Keratinocyte (primary cell): ENCODE measurements at regions not wholly inside any gene's neighbourhood (a gene's known extent, or its start where the extent isn't known, plus 50 kb on each side); places are given as distances from the start of the nearest gene placed in this dataset.

Experiments
- DNase-seq: peaks from one replicate; pipeline ENCODE4 v3.0.0-alpha.2; 2011; ENCODE audit warnings: low read depth, missing footprints, low spot score
- FAIRE-seq: peaks from 2 replicates; lab custom pipeline; 2011; peaks lifted over from hg19 to GRCh38; lab: Jason Lieb, UNC
- H2AFZ ChIP-seq: 2 replicates; pipeline ENCODE4 v1.6.0; 2012; ENCODE audit warnings: low read length, control low read depth, inconsistent platforms; ENCODE audit not compliant: control insufficient read depth
- H3K27ac ChIP-seq: 2 replicates; pipeline ENCODE4 v1.5.1; 2011; ENCODE audit warnings: low read length; ENCODE audit not compliant: control insufficient read depth, insufficient read depth
- H3K27me3 ChIP-seq: 3 replicates; pipeline ENCODE4 v1.6.0; 2011; ENCODE audit warnings: low read length; ENCODE audit not compliant: control insufficient read depth, insufficient read depth; ENCODE audit errors: extremely low read depth
- H3K36me3 ChIP-seq, 2 experiments: 2 replicates in 1 of 2; 3 replicates in 1 of 2; pipeline ENCODE4 v1.5.1; 2011; ENCODE audit warnings: low read length in 2 of 2, mild to moderate bottlenecking in 1 of 2; ENCODE audit not compliant: control insufficient read depth in 2 of 2, insufficient read depth in 2 of 2; ENCODE audit errors: extremely low read depth in 1 of 2
- H3K4me1 ChIP-seq: 3 replicates; pipeline ENCODE4 v1.5.1; 2011; ENCODE audit warnings: low read length; ENCODE audit not compliant: control insufficient read depth, insufficient read depth; ENCODE audit errors: extremely low read depth
- H3K4me2 ChIP-seq: 3 replicates; pipeline ENCODE4 v1.6.0; 2011; ENCODE audit warnings: low read depth, low read length; ENCODE audit not compliant: control insufficient read depth, insufficient read depth; ENCODE audit errors: extremely low read depth
- H3K4me3 ChIP-seq, 3 experiments: fragments of 200-600 bp in 1 of 3; sonication (generic) in 1 of 3; 2 replicates in 2 of 3; 3 replicates in 1 of 3; pipeline ENCODE4 v1.5.1; 2011 to 2016; ENCODE audit warnings: low read length in 3 of 3, mild to moderate bottlenecking in 3 of 3, control low read depth in 2 of 3, inconsistent platforms in 1 of 3, low read depth in 1 of 3, mixed read lengths in 1 of 3, mixed run types in 1 of 3, moderate library complexity in 1 of 3; ENCODE audit not compliant: control insufficient read depth in 2 of 3, insufficient read depth in 2 of 3; ENCODE audit errors: extremely low read depth in 1 of 3
- H3K79me2 ChIP-seq: 2 replicates; pipeline ENCODE4 v1.6.0; 2012; ENCODE audit warnings: low read length; ENCODE audit not compliant: control insufficient read depth, insufficient read depth
- H3K9ac ChIP-seq: 3 replicates; pipeline ENCODE4 v1.6.0; 2011; ENCODE audit warnings: low read length; ENCODE audit not compliant: control insufficient read depth, insufficient read depth; ENCODE audit errors: extremely low read depth
- H3K9me1 ChIP-seq: 3 replicates; pipeline ENCODE4 v1.6.0; 2011; ENCODE audit warnings: low read length; ENCODE audit not compliant: control insufficient read depth, insufficient read depth; ENCODE audit errors: extremely low read depth
- H3K9me3 ChIP-seq: 2 replicates; pipeline ENCODE4 v1.5.1; 2012; ENCODE audit warnings: low read depth, low read length; ENCODE audit not compliant: control insufficient read depth
- H4K20me1 ChIP-seq: 3 replicates; pipeline ENCODE4 v1.6.0; 2011; ENCODE audit warnings: low read length; ENCODE audit not compliant: control insufficient read depth, insufficient read depth; ENCODE audit errors: extremely low read depth
- EZH2 ChIP-seq: IDR thresholded peaks from one replicate; pipeline ENCODE4 v1.6.1; 2012; ENCODE audit warnings: inconsistent platforms, mild to moderate bottlenecking, low read length, moderate library complexity
- dilution Hi-C: fragments of 300-500 bp; cut with MboI; formaldehyde crosslinking; loops from one replicate; pipeline ENCODE4 v1.7.0; 2020; ENCODE audit warnings: low sequenced_read_pairs; ENCODE audit not compliant: extremely low pct_ligation_motif_present
- TF ChIP-seq, protein P1 (sequence below), 3 experiments: IDR thresholded peaks in 1 of 3; conservative IDR thresholded peaks in 1 of 3; optimal IDR thresholded peaks in 1 of 3; 2 replicates in 2 of 3; 3 replicates in 1 of 3; pipeline versions ENCODE3 to v1.5.1; 2011; ENCODE audit warnings: low read length in 3 of 3, mild to moderate bottlenecking in 3 of 3, moderate library complexity in 2 of 3, control low read depth in 1 of 3, inconsistent platforms in 1 of 3; ENCODE audit not compliant: insufficient read depth in 2 of 3; ENCODE audit errors: extremely low read depth in 1 of 3

DNA sequence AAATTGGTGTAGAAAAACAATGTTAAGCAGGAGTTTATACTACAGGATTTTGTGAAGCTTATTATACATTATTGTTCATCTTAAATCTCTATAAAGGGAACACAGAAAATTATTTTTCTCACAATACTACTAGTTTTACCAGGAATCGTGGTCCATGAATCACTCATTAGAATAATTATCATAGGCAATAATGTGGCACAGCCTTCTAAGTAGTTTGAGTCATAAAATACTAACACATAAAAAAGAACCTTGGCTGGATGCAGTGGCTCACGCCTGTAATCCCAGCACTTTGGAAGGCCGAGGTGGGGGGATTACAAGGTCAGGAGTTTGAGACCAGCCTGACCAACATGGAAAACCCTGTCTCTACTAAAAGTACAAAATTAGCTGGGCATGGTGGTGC lies 393.1 kb upstream of the ZNF717 start:
- Histone ChIP-seq H3K27me3 (no peaks in the 10 kb centered on the region), H3K79me2 (no peaks in the 10 kb centered on the region), H3K27ac (no peak overlapping the region), H3K36me3 (no peaks in the 10 kb centered on the region), H3K9me3 (no peaks in the 10 kb centered on the region), H3K9me1 (no peaks in the 10 kb centered on the region), H4K20me1 (no peaks in the 10 kb centered on the region), H3K4me3 (no peak overlapping the region), H3K9ac (no peak overlapping the region), H2AFZ (no peak overlapping the region), H3K4me2 (no peak overlapping the region), H3K4me1 (no peaks in the 10 kb centered on the region)
- FAIRE-seq: no peak
- DNase-seq: no peak
- no peak for TF ChIP-seq EZH2
- TF ChIP-seq, protein P1, sequence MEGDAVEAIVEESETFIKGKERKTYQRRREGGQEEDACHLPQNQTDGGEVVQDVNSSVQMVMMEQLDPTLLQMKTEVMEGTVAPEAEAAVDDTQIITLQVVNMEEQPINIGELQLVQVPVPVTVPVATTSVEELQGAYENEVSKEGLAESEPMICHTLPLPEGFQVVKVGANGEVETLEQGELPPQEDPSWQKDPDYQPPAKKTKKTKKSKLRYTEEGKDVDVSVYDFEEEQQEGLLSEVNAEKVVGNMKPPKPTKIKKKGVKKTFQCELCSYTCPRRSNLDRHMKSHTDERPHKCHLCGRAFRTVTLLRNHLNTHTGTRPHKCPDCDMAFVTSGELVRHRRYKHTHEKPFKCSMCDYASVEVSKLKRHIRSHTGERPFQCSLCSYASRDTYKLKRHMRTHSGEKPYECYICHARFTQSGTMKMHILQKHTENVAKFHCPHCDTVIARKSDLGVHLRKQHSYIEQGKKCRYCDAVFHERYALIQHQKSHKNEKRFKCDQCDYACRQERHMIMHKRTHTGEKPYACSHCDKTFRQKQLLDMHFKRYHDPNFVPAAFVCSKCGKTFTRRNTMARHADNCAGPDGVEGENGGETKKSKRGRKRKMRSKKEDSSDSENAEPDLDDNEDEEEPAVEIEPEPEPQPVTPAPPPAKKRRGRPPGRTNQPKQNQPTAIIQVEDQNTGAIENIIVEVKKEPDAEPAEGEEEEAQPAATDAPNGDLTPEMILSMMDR (optimal IDR thresholded peaks at IDR 0.05 in 1 of 3, IDR thresholded peaks at IDR 0.05 in 1 of 3, conservative IDR thresholded peaks at IDR 0.05 in 1 of 3; ENCODE audit: extremely low read depth in 1 of 3, insufficient read depth in 2 of 3, low read length in 3 of 3): no peak
- dilution Hi-C loops: no loop called here

DNA sequence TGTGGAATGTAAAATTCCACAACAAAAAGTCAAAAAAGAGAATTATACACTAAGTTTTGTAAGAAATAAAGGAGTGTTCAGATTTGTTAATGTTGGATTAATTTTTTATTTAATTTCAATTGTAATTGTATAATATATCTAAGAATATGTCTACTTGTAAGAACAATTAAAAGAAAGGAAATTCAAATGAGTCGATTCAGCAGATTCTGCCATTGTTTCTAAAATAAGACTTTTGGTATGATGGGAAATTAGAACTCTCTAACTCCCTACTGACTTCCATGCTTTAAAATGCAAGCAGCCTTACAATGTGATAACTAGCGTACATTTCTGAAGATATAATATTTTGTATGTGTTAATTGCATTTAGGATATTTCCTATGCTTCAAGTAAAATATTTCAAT lies 395.9 kb upstream of the ZNF717 start:
- Histone ChIP-seq H3K27me3 (no peaks in the 10 kb centered on the region), H3K9ac (no peak overlapping the region), H3K4me2 (no peak overlapping the region), H3K27ac (no peak overlapping the region), H4K20me1 (no peaks in the 10 kb centered on the region), H3K4me3 (no peak overlapping the region), H3K79me2 (no peaks in the 10 kb centered on the region), H3K9me1 (no peaks in the 10 kb centered on the region), H3K9me3 (no peaks in the 10 kb centered on the region), H3K36me3 (no peaks in the 10 kb centered on the region), H3K4me1 (no peaks in the 10 kb centered on the region), H2AFZ (no peak overlapping the region)
- DNase-seq (no peak), FAIRE-seq (no peak)
- no peak for TF ChIP-seq EZH2
- TF ChIP-seq, protein P1 (optimal IDR thresholded peaks at IDR 0.05 in 1 of 3, IDR thresholded peaks at IDR 0.05 in 1 of 3, conservative IDR thresholded peaks at IDR 0.05 in 1 of 3; ENCODE audit: extremely low read depth in 1 of 3, insufficient read depth in 2 of 3, low read length in 3 of 3): no peak
- dilution Hi-C loops: no loop called here
